ENCODE measurements at regions not wholly inside any gene's neighbourhood (a gene's known extent, or its start where the extent isn't known, plus 50 kb on each side); places are given as distances from the start of the nearest gene placed in this dataset.

GRCh38 chr1:190000365-190000872 lies 477.2 kb downstream of the BRINP3 start:
- TF ChIP-seq CTCF (IDR thresholded peaks at IDR 0.05) (no peak), POLR2A (IDR thresholded peaks at IDR 0.05) (no peak)

All from esophagus squamous epithelium (tissue), 4 donors.